ENCODE measurements at regions not wholly inside any gene's neighbourhood (a gene's known extent, or its start where the extent isn't known, plus 50 kb on each side); places are given as distances from the start of the nearest gene placed in this dataset.

DNA sequence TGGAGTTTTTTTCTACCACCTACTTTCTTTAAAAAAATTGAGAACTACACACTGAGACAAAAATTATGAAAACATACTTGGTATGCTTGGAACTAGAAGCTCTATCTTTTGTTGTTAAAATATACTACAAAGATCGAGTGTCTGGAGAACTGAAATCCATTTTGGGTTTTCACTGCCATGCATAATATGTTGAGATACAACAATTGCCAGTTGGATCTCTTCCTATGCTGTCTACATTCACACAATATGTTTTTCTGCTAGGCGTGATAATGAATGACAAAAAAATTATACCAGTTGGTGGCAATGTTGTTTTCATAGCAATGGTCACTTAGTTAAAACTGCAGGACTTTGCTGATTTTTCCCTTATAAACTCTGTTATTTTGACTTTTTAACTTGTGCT is 605.4 kb upstream of the LCORL start:
- H3K27me3 ChIP-seq: no peaks in the 10 kb centered on the region
- no peak for DNase-seq
- no peak overlapping the region for H3K4me3 ChIP-seq
- no peak overlapping the region for H3K27ac ChIP-seq
- no peaks in the 10 kb centered on the region for H3K4me1 ChIP-seq
- H3K36me3 ChIP-seq: no peaks in the 10 kb centered on the region
- no peaks in the 10 kb centered on the region for H3K9me3 ChIP-seq
- no peak overlapping the region for H3K9ac ChIP-seq (ENCODE audit: low read depth in 2 of 2, low read length in 2 of 2)
- intact Hi-C loops (cut with DNase I): no loop called here
- TF ChIP-seq, protein P1, sequence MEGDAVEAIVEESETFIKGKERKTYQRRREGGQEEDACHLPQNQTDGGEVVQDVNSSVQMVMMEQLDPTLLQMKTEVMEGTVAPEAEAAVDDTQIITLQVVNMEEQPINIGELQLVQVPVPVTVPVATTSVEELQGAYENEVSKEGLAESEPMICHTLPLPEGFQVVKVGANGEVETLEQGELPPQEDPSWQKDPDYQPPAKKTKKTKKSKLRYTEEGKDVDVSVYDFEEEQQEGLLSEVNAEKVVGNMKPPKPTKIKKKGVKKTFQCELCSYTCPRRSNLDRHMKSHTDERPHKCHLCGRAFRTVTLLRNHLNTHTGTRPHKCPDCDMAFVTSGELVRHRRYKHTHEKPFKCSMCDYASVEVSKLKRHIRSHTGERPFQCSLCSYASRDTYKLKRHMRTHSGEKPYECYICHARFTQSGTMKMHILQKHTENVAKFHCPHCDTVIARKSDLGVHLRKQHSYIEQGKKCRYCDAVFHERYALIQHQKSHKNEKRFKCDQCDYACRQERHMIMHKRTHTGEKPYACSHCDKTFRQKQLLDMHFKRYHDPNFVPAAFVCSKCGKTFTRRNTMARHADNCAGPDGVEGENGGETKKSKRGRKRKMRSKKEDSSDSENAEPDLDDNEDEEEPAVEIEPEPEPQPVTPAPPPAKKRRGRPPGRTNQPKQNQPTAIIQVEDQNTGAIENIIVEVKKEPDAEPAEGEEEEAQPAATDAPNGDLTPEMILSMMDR (IDR thresholded peaks at IDR 0.05): no peak

DNA sequence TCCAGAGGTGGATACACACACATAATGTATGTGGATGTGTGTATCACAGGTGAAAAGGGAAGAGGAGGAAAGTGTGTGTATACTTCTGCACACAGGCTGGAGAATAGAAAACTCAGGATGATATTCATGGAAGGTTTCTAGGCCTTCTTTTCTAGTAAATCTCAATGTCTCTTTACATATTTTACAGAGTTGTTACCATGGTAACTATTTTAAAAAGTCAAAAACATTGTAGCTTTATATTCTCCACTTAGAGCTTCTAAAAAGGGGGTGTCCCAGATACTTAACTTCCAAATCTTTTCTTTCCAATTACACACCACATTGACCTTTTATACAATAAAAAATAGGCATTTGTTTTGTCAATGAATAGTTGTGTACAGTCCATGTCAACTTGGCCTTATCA is 604.8 kb upstream of the LCORL start:
- TF ChIP-seq, protein P1 (IDR thresholded peaks at IDR 0.05): no peak
- no peaks in the 10 kb centered on the region for H3K27me3 ChIP-seq

GRCh38 chr4:18621186-18621585 is 599.6 kb upstream of the LCORL start:
- TF ChIP-seq, protein P1 (IDR thresholded peaks at IDR 0.05): no peak
- Histone ChIP-seq H3K4me3 (no peak overlapping the region), H3K9ac (ENCODE audit: low read depth in 2 of 2, low read length in 2 of 2) (no peak overlapping the region), H3K4me1 (no peaks in the 10 kb centered on the region), H3K36me3 (no peaks in the 10 kb centered on the region), H3K27me3 (no peaks in the 10 kb centered on the region), H3K9me3 (no peaks in the 10 kb centered on the region), H3K27ac (no peak overlapping the region)
- no peak for DNase-seq
- intact Hi-C loops (cut with DNase I): no loop called here

More for the DNA sequence above, 604.8 kb upstream of the LCORL start:
- no peak for DNase-seq
- Histone ChIP-seq H3K4me1 (no peaks in the 10 kb centered on the region), H3K9ac (ENCODE audit: low read depth in 2 of 2, low read length in 2 of 2) (no peak overlapping the region), H3K4me3 (no peak overlapping the region), H3K36me3 (no peaks in the 10 kb centered on the region), H3K27ac (no peak overlapping the region), H3K9me3 (no peaks in the 10 kb centered on the region)
- intact Hi-C loops (cut with DNase I): no loop called here

- TF ChIP-seq, protein P1 (IDR thresholded peaks at IDR 0.05): no peak
- no peaks in the 10 kb centered on the region for H3K4me1 ChIP-seq
- intact Hi-C loops (cut with DNase I): no loop called here
- DNase-seq: no peak
- H3K27ac ChIP-seq: no peak overlapping the region
- no peak overlapping the region for H3K9ac ChIP-seq (ENCODE audit: low read depth in 2 of 2, low read length in 2 of 2)
- H3K36me3 ChIP-seq: no peaks in the 10 kb centered on the region
- no peaks in the 10 kb centered on the region for H3K27me3 ChIP-seq
- H3K9me3 ChIP-seq: no peaks in the 10 kb centered on the region
- H3K4me3 ChIP-seq: no peak overlapping the region
Observed at GRCh38 chr4:18616720-18617119, 595.2 kb upstream of the LCORL start.

- Histone ChIP-seq H3K27ac (no peak overlapping the region), H3K4me3 (no peak overlapping the region), H3K36me3 (no peaks in the 10 kb centered on the region), H3K27me3 (no peaks in the 10 kb centered on the region), H3K9me3 (no peaks in the 10 kb centered on the region), H3K4me1 (no peaks in the 10 kb centered on the region), H3K9ac (ENCODE audit: low read depth in 2 of 2, low read length in 2 of 2) (no peak overlapping the region)
- TF ChIP-seq, protein P1 (IDR thresholded peaks at IDR 0.05): no peak
- no peak for DNase-seq
- intact Hi-C loops (cut with DNase I): no loop called here
Observed at GRCh38 chr4:18611026-18611425, 589.5 kb upstream of the LCORL start.

Data from colonic mucosa (tissue), 4 donors.